HG03354 (cell line): ENCODE measurements at regions not wholly inside any gene's neighbourhood (a gene's known extent, or its start where the extent isn't known, plus 50 kb on each side); places are given as distances from the start of the nearest gene placed in this dataset.

Experiments used
- ATAC-seq: cut with Tn5 transposase; IDR thresholded peaks from one replicate; pipeline ENCODE4 v1.9.1; 2021; ENCODE audit warnings: mild to moderate bottlenecking; ENCODE audit not compliant: unreplicated experiment, poor library complexity, severe bottlenecking

GRCh38 chr16:9238346-9238745 lies 146.9 kb downstream of the HAPSTR1 start:
- ATAC-seq: no peak

GRCh38 chr16:9241177-9241576 lies 149.7 kb downstream of the HAPSTR1 start:
- no peak for ATAC-seq

- no peak for ATAC-seq
These were observed 156.7 kb downstream of the HAPSTR1 start for GRCh38 chr16:9248162-9248561.

- ATAC-seq: no peak
These were observed 158.1 kb downstream of the HAPSTR1 start for GRCh38 chr16:9249534-9249933.

GRCh38 chr16:9251026-9251425 lies 159.6 kb downstream of the HAPSTR1 start:
- ATAC-seq: no peak

- ATAC-seq: no peak
These were observed 163.4 kb downstream of the HAPSTR1 start for GRCh38 chr16:9254863-9255262.

- ATAC-seq: peak; percentile 60
These were observed 164.8 kb downstream of the HAPSTR1 start for GRCh38 chr16:9256196-9256595.

GRCh38 chr16:9257843-9258242 lies 166.4 kb downstream of the HAPSTR1 start:
- ATAC-seq: no peak

- peak; percentile 76 for ATAC-seq
These were observed 167.1 kb downstream of the HAPSTR1 start for GRCh38 chr16:9258423-9259051.

- ATAC-seq: no peak
These were observed 168.6 kb downstream of the HAPSTR1 start for GRCh38 chr16:9259914-9260608.

- no peak for ATAC-seq
These were observed 169.2 kb downstream of the HAPSTR1 start for GRCh38 chr16:9260666-9261065.

- no peak for ATAC-seq
These were observed 169.9 kb downstream of the HAPSTR1 start for GRCh38 chr16:9261376-9261775.

- no peak for ATAC-seq
These were observed 171.7 kb downstream of the HAPSTR1 start for GRCh38 chr16:9262941-9263715.

GRCh38 chr16:9264067-9264466 lies 172.6 kb downstream of the HAPSTR1 start:
- ATAC-seq: no peak

GRCh38 chr16:9268446-9268845 lies 177.0 kb downstream of the HAPSTR1 start:
- no peak for ATAC-seq

- no peak for ATAC-seq
These were observed 179.0 kb downstream of the HAPSTR1 start for GRCh38 chr16:9270424-9270823.

- ATAC-seq: no peak
These were observed 179.5 kb downstream of the HAPSTR1 start for GRCh38 chr16:9270941-9271340.

- no peak for ATAC-seq
These were observed 180.4 kb downstream of the HAPSTR1 start for GRCh38 chr16:9271841-9272240.

- no peak for ATAC-seq
These were observed 183.9 kb downstream of the HAPSTR1 start for GRCh38 chr16:9275377-9275776.

- no peak for ATAC-seq
These were observed 184.4 kb downstream of the HAPSTR1 start for GRCh38 chr16:9275816-9276354.
